DMS114 treated with DMSO at 0.1 percent for 48 hours (cell line): ENCODE measurements at regions not wholly inside any gene's neighbourhood (a gene's known extent, or its start where the extent isn't known, plus 50 kb on each side); places are given as distances from the start of the nearest gene placed in this dataset.

ENCODE experiments used
- DNase-seq: peaks from one replicate; lab custom pipeline; 2025; ENCODE audit not compliant: unreplicated experiment; lab: John Stamatoyannopoulos, UW

DNA sequence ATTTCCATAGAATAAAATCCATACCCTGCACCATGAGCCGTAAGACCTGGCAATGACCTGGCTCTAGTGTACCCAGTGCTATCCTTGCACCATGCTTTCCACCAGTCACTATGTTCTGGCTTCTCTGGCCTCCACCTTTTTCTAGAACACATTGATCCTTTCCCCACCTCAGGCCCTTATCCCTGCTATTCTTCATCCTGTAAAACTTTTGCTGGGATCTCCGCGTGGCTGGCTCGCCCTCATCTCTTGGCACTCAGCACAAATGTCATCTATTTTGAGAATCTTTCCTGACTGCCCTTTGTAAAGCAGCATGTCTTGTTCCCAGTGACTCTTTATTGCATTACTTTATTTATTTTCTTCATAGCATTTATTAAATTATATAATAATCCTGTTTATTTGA, 169.8 kb upstream of the B3GALT2 start:
- DNase-seq, result no peak

DNA sequence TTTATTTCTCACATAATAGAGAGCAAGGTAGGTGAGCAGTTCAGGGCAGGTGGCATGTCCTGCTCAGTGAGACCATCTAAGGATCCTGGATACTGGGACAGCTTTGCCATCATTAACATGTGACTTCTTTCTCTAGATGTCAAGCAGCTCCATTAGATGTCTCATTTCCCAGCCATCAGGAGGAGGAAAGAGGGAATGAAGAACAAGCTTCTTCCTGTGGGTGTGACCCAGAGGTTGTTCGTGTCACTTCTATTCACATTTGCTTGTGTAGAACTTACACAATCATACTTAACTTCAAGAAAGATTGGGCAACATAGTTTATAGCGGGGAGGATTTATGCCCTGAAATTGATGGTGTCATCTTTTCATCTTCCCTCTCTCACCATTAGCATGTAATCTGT, 169.2 kb upstream of the B3GALT2 start:
- no peak for DNase-seq

DNA sequence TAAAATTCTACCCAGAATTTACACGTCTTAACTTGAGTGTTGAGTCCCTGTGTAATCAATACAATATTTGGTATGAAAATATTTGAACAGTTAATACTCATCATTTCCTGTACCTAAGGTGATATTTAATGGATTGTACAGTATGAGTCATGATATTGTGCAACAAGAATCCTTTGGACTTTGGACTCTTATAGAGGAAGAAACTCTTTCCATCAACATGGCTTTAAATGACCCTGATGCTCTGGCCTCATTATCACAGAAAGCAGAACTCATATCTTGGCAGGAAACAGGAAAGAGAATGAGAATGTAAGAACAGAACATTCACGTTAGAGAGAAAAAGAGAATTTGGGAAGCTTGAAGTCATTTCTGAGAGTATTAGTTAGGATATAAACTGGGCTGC, 168.8 kb upstream of the B3GALT2 start:
- DNase-seq, result no peak

DNA sequence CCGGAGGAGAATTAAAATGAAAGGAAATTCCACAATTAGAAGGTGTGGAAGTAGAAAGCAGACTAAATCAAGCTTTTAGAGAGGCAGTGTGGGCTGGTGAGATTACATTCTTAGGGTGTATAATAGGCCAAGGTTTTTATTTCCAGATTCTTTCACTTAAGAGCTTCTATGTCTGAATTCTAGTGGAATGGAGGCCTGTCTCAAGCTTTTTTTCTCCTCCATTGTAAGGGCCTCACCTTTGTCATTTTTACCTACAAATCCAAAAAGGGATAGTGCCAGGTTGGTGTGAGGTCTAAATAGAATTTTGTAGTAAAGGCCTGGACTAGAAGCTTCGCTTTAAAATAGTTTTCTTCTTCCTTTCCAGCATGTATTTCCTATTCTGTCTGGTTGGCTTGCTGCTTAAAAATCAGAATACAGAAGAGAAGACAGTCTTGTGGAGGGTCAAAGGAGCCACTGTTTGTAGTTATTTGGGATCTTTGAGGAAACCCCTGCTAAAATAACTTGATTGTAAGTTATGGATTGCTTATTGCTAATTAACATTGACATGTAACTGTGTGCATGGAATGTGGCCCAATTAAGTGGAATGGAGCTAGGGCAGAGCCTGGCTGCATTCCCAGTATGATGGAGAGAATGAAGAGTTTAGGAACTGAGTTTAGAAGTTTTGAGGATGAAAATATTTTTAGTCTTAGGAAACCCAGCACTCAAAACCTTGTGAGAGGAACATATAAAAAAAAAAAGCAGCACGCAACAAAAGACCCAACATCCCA, 162.5 kb upstream of the B3GALT2 start:
- no peak for DNase-seq

DNA sequence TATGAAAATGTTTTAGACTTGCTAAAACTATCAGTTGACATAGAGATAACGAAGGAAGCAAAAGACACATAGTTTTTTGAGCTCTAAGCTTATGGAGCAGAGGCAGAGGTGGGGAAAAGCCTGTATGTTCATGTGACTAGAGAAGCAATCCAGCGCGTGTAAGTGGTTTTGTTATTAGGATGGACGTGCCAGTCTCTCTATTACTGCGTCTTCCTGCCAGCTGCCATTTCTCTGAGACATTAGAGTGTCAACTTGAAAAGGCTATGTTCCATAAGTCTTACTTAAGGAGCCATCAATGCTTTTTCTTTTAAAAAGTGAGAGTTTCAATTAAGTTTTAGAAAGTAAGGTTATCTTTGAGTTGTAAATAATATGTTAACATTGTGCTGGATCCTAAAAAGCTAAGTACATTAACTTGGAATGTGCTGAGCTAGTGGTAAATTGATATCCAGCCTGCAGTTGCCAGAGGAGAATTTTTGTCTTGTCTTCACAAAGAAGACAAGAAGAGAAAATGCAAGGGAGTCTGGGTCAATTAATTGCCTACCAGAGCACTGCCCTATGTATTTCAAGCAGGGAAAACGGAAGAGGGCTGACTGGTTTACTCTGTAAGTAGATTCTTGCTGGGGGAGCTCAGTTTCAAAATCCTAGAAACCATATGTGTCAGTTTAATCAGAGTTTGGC, 161.8 kb upstream of the B3GALT2 start:
- no peak for DNase-seq

DNA sequence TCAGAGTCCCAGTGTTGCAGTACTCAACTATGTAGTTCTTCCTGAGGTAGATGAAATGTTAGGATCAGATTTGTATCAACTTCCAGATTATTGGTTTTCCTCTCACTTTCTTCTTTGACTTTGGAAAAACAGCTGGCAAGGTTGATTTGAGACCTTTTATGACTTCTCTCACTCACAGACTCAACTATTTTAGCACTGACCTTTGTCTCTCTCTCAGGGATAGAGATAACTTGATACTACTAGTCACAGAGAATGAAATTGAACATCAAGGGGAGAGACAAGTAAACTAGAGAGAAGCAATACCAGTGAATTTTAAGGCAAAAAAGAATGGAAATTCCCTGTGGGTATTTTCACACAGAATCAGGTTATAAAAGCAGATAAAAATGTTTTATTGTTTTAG, 159.7 kb upstream of the B3GALT2 start:
- DNase-seq, result no peak

DNA sequence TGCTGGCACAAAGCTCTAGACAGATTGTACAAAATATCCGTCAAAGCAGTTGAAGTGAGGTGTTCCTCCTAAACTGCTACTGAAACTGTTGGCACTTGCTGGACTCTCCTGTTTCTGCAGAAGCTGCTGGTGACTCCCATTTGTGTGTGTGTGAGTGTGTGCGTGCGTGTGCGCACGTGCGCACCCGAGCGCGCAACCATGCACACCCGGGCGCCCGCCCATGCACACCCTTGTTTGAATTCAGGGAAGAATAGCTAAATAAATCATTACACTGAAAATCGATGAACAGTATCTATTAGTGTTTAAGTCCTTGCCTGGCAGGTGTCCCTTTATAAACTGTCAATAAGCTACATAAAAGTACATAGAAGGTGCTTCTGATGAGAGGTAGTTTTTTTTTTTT, 156.4 kb upstream of the B3GALT2 start:
- DNase-seq, result no peak

DNA sequence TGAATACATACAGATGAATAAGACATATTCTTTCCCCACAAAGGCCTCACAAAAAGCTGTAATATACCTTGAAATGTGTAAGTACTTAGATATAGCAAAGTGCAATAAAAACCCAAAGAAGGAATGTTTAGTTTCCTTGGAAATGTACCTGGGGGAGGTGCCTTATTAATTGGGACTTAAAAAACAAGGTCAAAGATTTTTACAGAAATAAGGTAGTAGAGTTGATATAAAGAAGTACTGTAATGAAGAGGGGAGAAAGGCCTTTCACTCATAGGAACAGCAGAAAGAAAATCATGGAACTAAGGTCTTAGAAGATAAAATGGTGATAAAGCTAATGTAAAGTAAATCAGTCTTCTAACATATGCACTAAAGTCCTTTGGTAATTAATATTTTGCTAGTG, 153.9 kb upstream of the B3GALT2 start:
- no peak for DNase-seq

DNA sequence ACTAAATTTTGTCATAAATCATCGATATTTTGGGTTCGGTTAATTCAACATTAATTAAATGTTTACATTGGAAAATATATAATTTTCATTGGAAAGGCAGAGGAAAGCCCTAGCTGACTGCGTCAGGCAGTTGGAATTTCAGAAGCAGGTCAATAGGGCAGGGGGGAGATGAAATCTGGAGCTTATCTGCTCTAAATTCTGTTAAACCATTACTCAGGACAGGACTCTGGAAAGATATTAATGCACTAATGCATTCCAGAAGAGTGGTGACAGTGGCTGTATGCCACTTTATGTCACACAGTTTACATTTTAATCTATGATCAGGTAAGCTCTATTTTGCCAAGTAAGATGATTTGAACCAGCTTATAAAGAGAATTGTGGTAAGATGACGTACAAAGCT, 153.0 kb upstream of the B3GALT2 start:
- DNase-seq, result no peak

DNA sequence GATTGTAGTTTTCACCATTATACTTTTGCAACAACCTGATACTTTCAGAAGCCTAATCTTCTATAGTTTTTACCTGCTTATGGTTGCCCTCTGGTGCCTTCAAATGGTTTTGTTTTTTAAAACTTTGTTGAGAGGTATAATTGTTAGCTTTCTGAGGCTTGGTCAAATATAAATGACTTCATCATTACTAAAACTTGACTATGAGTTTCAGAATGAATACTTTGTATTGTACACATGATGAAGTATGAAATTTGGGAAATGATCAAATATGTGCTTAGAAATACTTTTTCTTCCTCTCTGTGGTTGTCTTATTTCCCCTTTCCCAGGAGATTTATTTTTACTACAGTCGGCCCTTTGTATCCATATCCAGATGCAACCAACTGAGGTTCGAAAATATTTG, 151.8 kb upstream of the B3GALT2 start:
- no peak for DNase-seq

DNA sequence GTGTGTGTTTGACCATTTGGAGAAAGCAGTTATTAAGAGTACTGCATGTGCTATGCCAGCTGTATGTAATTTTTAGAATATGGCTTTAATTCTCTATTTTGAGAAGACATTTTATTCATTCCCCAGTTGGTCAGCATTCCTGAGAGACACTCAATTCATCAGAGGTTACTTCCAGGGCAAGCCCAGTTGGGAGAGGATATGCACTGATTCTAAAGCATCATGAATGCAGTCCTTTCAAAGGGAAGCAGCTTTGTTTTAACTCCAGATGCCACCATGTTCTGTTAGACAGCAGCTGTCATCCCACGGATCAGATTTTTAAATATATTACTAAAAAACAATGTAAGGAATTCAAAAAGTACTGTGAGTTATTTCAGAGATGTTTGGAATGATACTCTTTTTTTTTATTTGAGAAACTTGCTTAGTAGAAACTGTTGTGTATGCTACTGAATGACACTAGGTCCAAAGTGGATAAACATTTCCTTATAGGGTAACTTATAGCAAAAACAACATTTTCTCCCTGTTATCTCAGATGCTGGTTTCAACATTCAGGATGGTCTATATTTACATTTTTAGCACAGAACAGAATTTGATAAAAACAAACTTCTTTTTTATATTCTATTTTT, 149.5 kb upstream of the B3GALT2 start:
- DNase-seq, result no peak

DNA sequence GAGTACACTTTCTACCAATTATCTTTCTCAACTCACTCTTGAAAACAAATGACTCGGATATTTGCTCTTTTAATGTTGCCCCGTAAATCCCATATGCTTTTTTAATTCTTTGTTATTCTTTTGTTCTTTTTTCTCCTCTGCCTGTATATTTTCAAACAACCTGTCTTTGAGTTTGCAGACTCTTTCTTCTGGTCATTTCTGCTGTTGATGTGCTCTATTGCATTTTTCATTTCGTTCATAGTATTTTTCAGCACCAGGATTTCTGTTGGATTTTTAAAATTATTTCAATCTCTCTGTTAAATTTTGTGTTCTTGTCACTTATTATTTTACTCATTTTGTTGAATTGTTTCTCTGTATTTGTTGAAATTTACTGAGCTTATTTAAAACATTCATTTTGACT, 146.8 kb upstream of the B3GALT2 start:
- no peak for DNase-seq

DNA sequence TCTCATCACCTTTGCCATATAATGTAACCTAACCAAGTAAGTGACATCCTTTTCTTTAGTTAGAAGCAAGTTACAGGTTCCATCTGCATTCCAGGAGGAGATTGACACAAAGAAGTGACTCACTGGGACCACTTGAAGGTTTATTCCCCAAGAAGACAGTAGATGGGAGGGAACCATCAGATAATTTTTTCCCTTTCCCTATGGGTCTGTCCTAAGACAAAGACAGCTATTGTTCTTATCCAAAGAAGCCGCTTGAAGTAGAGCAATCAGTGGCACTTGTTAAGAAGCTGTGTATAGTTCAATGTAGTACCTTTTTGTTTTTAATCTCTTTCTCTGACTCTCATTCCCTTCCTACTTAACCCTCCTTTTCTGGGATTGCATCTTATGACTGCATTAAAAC, 139.9 kb upstream of the B3GALT2 start:
- no peak for DNase-seq

DNA sequence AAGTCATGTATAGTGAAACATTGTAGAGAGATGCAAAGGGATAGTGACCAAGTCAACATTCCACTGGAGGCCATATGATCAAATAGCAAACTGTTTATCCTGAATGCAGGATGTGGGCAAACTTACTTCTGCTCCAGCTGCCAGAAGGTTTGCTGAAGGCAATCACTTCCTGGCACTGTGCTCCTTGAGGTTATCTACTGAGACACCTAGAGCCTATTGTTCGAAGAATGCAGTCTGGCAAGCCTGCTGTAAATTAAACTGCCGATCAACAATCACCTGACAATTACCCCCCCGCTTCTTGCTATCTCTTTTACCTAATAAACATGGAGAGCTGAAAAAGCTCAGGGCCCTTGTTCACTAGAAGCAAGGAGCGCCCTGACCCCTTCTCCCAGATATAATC, 139.4 kb upstream of the B3GALT2 start:
- no peak for DNase-seq

DNA sequence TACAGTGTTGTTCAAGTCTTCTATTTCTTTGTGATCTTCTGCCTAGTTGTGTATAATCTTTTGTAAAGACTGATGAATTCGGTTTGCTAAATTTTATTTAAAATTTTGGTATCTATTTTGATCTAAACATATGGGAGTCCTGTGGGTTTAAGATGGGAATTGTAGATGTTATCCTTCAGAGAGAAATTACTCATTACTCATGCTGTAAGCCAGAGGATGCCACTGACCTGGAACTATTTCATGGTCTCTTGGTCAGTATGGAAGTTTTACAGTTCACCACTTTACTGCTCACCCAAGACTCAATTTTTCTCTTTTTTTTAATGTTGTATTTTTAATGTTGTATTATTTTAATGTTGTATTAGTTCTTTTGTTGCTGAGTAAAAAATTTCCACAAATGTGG, 138.6 kb upstream of the B3GALT2 start:
- no peak for DNase-seq

DNA sequence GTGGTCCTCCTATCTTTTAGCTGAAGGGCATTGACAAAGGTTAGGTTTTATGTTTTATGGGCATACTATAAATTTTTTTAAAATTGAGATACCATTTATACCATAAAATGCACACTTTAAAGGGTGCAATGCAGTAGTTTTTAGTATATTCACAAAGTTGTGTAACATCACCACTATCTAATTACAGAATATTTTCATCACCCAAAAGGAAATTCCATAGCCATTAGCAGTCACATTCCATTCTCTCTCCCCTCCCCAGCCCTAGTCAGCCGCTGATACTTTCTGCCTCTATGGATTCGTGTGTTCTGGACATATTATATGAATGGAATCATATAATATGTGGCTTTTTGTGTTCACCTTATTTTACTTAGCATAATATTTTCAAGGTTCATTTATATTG, 135.8 kb upstream of the B3GALT2 start:
- DNase-seq, result no peak

DNA sequence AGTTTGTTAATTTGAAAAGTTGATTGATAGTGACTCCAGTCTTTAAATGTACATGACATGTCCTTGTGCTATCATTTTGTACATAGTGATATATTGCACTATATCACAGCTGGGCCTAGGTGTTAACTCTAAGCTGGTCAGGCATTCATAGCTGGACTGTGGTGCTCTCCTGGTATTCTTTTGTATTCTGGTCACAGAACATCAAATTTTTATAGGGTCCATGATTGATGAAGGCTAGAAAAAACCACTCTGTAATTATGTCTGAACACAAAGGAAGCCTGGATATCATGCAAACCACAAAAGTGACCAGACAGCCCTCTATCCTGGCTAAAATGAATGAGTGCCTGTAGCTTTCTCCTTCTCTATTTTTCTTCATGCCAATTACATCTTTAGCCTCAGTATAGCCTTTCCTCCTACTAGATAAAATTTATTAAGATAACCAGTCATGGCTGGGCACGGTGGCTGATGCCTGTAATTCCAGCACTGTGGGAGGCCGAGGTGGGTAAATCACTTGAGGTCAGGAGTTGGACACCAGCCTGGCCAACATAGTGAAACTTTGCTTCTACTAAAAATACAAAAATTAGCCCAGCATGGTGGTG, 134.9 kb upstream of the B3GALT2 start:
- DNase-seq, result no peak

DNA sequence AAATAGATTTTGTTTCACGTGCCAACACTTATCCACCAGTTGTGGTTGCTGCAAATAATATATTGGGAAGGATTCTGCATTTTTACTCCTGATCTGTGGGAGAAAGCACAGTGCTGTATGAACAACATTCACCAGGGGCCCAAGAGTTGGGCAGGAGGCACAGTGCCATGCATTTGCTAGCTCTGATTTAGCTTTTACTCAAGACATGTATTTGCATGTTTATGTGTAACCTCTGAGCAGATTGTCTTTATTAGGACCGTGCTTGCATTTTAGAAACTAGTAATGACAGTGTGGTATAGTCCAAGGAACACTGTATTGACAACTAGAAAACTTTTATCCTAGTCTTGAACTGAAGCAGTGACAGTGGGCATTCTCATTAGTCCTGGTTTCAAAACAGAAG, 133.9 kb upstream of the B3GALT2 start:
- DNase-seq, result no peak

DNA sequence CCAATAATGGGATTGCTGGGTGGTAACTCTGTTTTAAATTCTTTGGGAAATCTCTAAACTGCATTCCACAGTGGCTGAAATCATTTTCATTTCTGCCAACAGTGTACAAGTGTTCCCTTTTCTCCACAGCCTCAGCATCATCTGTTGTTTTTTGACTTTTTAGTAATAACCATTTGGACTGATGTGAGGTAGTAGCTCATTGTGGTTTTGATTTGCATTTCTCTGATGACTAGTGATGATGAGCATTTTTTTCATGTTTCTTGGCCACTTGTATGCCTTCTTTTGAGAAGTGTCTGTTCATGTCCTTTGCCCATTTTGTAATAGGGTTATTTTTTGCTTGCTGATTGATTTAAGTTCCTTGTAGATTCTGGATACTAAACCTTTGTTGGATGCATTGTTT, 131.9 kb upstream of the B3GALT2 start:
- no peak for DNase-seq

DNA sequence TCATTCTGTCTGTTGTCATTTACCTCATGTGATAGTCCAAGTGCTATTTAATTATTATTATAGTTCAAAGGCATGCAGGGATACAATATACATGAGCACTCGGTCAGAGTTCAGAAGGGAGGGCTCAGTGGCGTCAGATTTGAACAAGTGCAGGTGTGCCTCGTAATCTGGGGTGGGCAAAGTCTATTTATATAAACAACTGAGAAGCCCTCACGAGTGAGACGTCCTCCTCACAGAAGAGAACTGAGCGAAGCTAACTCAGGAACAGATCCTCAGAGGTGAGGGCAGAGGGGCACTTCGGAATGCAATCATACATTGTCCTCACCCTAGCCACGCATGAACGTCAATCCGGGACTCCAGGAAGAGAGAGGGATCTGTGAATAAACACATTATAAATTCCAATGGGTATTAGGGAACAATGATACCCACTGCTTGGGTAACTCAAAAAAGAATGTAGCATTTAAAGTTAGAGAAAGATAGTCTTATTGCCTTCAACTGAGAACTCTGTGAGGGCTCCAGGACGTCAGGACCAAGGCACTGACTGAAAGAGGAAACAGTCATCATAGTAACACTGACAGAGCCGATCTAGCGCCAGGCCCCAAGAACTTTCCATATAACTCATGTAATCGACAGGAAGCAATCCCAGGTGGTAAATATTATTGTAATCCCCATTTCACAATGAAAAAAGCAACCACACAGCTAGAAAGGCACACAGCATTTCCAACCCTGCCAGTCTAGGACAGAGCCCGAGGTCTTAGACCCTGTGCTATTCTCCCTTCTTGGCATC, 127.1 kb upstream of the B3GALT2 start:
- DNase-seq, result no peak

DNA sequence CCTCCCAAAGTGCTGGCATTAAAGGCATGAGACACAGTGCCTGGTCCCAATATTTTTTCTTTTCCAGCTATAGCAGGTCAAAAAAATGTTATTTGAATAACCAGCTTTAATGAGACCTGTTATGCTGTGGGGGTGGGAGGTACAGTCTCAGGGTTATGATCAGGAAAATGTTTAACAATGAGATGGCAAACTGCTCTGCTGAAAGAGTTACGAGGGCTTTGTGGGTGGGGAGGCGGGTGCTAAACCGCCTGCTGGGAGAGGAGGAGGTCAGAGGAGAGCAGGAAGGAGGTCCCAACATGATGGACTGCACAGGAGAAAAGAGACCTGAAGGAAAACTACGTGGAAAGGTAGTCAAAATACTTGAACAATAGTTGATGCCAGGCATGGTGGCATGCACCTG, 126.0 kb upstream of the B3GALT2 start:
- no peak for DNase-seq
